HCT116 (cell line): ENCODE measurements at regions not wholly inside any gene's neighbourhood (a gene's known extent, or its start where the extent isn't known, plus 50 kb on each side); places are given as distances from the start of the nearest gene placed in this dataset.

ENCODE experiments used
- ATAC-seq: fragments of 200-7000 bp; cut with Tn5 transposase; 2 replicates; pipeline ENCODE4 v1.9.1; 2020; ENCODE audit warnings: mild to moderate bottlenecking, moderate library complexity
- BruUV-seq: library from RNA; stranded (reverse); fragments of 400-500 nt; replicated peaks from 2 replicates; lab custom pipeline; 2021; lab: Mats Ljungman, UMichigan
- CTCF ChIA-PET: fragments of 300-600 bp; sonication (Branson Sonifier 250); formaldehyde crosslinking; loops from one replicate; lab custom pipeline; 2021; ENCODE audit warnings: antibody characterized with exemption; lab: Charles Lee
- POLR2A ChIA-PET: fragments of 300-600, 350-600 bp; sonication (Branson Sonifier 250); formaldehyde crosslinking; loops from one replicate; lab custom pipeline; 2021; ENCODE audit warnings: antibody characterized with exemption; lab: Charles Lee
- RAD21 ChIA-PET, 2 experiments: fragments of 300-600 bp; sonication (Branson Sonifier 250); formaldehyde crosslinking; loops; one replicate each; lab custom pipeline; 2023; ENCODE audit warnings: low total read pairs in 2 of 2; ENCODE audit not compliant: uncharacterized antibody in 2 of 2, unreplicated experiment in 2 of 2, low non-redundant PET in 1 of 2; lab: Charles Lee
- DNase-seq: peaks from one replicate; pipeline ENCODE4 v3.0.0-alpha.2; 2010; ENCODE audit warnings: low read depth, low spot score
- H2AFZ ChIP-seq: fragments of 200-600 bp; shearing (Covaris generic), sonication (generic); 2 replicates; pipeline ENCODE4 v1.6.1; 2017; ENCODE audit warnings: low read depth, mixed run types, mixed read lengths, antibody characterized with exemption, low read length; ENCODE audit not compliant: poor library complexity, severe bottlenecking
- H3K27ac ChIP-seq: 2 replicates; pipeline ENCODE4 v1.5.1; 2012; ENCODE audit warnings: low read depth, low read length
- H3K27me3 ChIP-seq: fragments of 200-600 bp; sonication (generic); 2 replicates; pipeline ENCODE4 v1.6.1; 2016; ENCODE audit warnings: mixed run types, low read length, mixed read lengths; ENCODE audit not compliant: insufficient read depth
- H3K36me3 ChIP-seq, 2 experiments: fragments of 200-500 bp in 1 of 2; fragments of 200-600 bp in 1 of 2; sonication (Bioruptor generic) in 1 of 2; sonication (generic) in 1 of 2; 2 replicates each; pipeline versions ENCODE4 v1.5.1 to v1.6.1; 2014 to 2016; ENCODE audit warnings: low read length in 2 of 2, inconsistent platforms in 1 of 2, mixed read lengths in 1 of 2, mixed run types in 1 of 2; ENCODE audit not compliant: insufficient read depth in 2 of 2, control insufficient read depth in 1 of 2
- H3K4me1 ChIP-seq, 2 experiments: fragments of 200-600 bp in 1 of 2; sonication (generic) in 1 of 2; 2 replicates each; pipeline versions ENCODE4 v1.5.1 to v1.6.1; 2012 to 2017; ENCODE audit warnings: low read length in 2 of 2, inconsistent platforms in 1 of 2, mild to moderate bottlenecking in 1 of 2, mixed read lengths in 1 of 2, mixed run types in 1 of 2, moderate library complexity in 1 of 2; ENCODE audit not compliant: insufficient read depth in 2 of 2, control insufficient read depth in 1 of 2
- H3K4me2 ChIP-seq: fragments of 200-600 bp; sonication (generic); 2 replicates; pipeline ENCODE4 v1.6.1; 2017; ENCODE audit warnings: mixed run types, low read length, mixed read lengths
- H3K4me3 ChIP-seq, 2 experiments: fragments of 200-600 bp in 1 of 2; sonication (generic) in 1 of 2; replicated peaks in 1 of 2; 2 replicates each; pipeline ENCODE4 v1.5.1; 2011 to 2016; ENCODE audit warnings: low read length in 2 of 2, control low read depth in 1 of 2, low read depth in 1 of 2, mild to moderate bottlenecking in 1 of 2, mixed read lengths in 1 of 2, mixed run types in 1 of 2
- H3K79me2 ChIP-seq: fragments of 200-600 bp; sonication (generic); 2 replicates; pipeline ENCODE4 v1.6.1; 2017; ENCODE audit warnings: mild to moderate bottlenecking, mixed run types, low read length, moderate library complexity, mixed read lengths; ENCODE audit not compliant: insufficient read depth
- H3K9ac ChIP-seq: fragments of 200-600 bp; sonication (generic); 2 replicates; pipeline ENCODE4 v1.6.1; 2016; ENCODE audit warnings: low read length, mixed read lengths
- H3K9me2 ChIP-seq: fragments of 200-600 bp; sonication (generic), shearing (Covaris generic); 2 replicates; pipeline ENCODE4 v1.6.1; 2017; ENCODE audit warnings: mixed run types, mild to moderate bottlenecking, moderate library complexity; ENCODE audit not compliant: insufficient read depth
- H3K9me3 ChIP-seq, 2 experiments: fragments of 200-500 bp in 1 of 2; fragments of 200-600 bp in 1 of 2; sonication (Bioruptor generic) in 1 of 2; sonication (generic) in 1 of 2; 2 replicates each; pipeline ENCODE4 v1.6.1; 2014 to 2017; ENCODE audit warnings: low read length in 2 of 2, mixed read lengths in 2 of 2, inconsistent platforms in 1 of 2, low read depth in 1 of 2, mild to moderate bottlenecking in 1 of 2, mixed run types in 1 of 2, moderate library complexity in 1 of 2; ENCODE audit not compliant: control insufficient read depth in 1 of 2, insufficient read depth in 1 of 2
- H4K20me1 ChIP-seq: fragments of 200-600 bp; sonication (generic), shearing (Covaris generic); 2 replicates; pipeline ENCODE4 v1.6.1; 2017; ENCODE audit warnings: mixed run types, mild to moderate bottlenecking, moderate library complexity; ENCODE audit not compliant: insufficient read depth
- ATF3 ChIP-seq: IDR thresholded peaks from 2 replicates; pipeline ENCODE4 v1.6.1; 2012
- CBX3 ChIP-seq: IDR thresholded peaks from 2 replicates; pipeline ENCODE4 v1.6.1; 2012; ENCODE audit warnings: low read depth
- EGR1 ChIP-seq: IDR thresholded peaks from 2 replicates; pipeline ENCODE4 v1.6.1; 2012; ENCODE audit warnings: low read depth
- EZH2 ChIP-seq: fragments of 200-600 bp; sonication (generic); IDR thresholded peaks from 2 replicates; pipeline ENCODE4 v1.6.1; 2017; ENCODE audit warnings: antibody characterized with exemption, mixed run types
- FOSL1 ChIP-seq: IDR thresholded peaks from 2 replicates; pipeline ENCODE4 v1.6.1; 2012; ENCODE audit warnings: low read depth
- JUND ChIP-seq: IDR thresholded peaks from 2 replicates; pipeline ENCODE4 v1.6.1; 2012
- MAX ChIP-seq: IDR thresholded peaks from 2 replicates; pipeline ENCODE4 v1.6.1; 2012
- POLR2A ChIP-seq: IDR thresholded peaks from 2 replicates; pipeline ENCODE4 v1.7.0; 2011; ENCODE audit warnings: borderline replicate concordance; ENCODE audit not compliant: insufficient read depth, insufficient read length; ENCODE audit errors: extremely low read depth
- RAD21 ChIP-seq: IDR thresholded peaks from 2 replicates; pipeline ENCODE4 v1.6.1; 2012; ENCODE audit warnings: low read depth, mild to moderate bottlenecking
- SIN3A ChIP-seq: IDR thresholded peaks from 2 replicates; pipeline ENCODE4 v1.6.1; 2012; ENCODE audit warnings: low read depth
- SRF ChIP-seq: IDR thresholded peaks from 2 replicates; pipeline ENCODE4 v1.6.1; 2012; ENCODE audit warnings: low read depth
- TCF7L2 ChIP-seq: IDR thresholded peaks from 2 replicates; pipeline ENCODE4 v1.7.0; 2011; ENCODE audit warnings: borderline replicate concordance, inconsistent platforms; ENCODE audit not compliant: insufficient read depth, insufficient read length; ENCODE audit errors: extremely low read depth
- YY1 ChIP-seq: IDR thresholded peaks from 2 replicates; pipeline ENCODE4 v1.6.1; 2011; ENCODE audit warnings: low read length, low read depth, moderate library complexity, mild to moderate bottlenecking; ENCODE audit not compliant: insufficient replicate concordance; ENCODE audit errors: extremely low read depth
- ZFX ChIP-seq: fragments of 450-650 bp; IDR thresholded peaks from 2 replicates; pipeline ENCODE4 v1.6.1; 2017
- intact Hi-C: fragments of 100-400 bp; cut with micrococcal nuclease; formaldehyde crosslinking; loops from 2 replicates; pipeline ENCODE4 v1.10.0; 2022
- TF ChIP-seq, protein P1 (sequence below): IDR thresholded peaks from 2 replicates; pipeline ENCODE4 v1.6.1; 2012; ENCODE audit warnings: low read depth
- TF ChIP-seq, protein P2 (sequence below), 3 experiments: fragments of 200-600 bp in 1 of 3; sonication (generic) in 1 of 3; IDR thresholded peaks in 2 of 3; conservative IDR thresholded peaks in 1 of 3; 2 replicates each; pipeline ENCODE4 v1.5.1; 2012 to 2017; ENCODE audit warnings: low read depth in 2 of 3, low read length in 2 of 3, antibody characterized with exemption in 1 of 3, borderline replicate concordance in 1 of 3, control low read depth in 1 of 3, mild to moderate bottlenecking in 1 of 3, mixed read lengths in 1 of 3, mixed run types in 1 of 3, moderate library complexity in 1 of 3; ENCODE audit not compliant: insufficient read depth in 1 of 3

DNA sequence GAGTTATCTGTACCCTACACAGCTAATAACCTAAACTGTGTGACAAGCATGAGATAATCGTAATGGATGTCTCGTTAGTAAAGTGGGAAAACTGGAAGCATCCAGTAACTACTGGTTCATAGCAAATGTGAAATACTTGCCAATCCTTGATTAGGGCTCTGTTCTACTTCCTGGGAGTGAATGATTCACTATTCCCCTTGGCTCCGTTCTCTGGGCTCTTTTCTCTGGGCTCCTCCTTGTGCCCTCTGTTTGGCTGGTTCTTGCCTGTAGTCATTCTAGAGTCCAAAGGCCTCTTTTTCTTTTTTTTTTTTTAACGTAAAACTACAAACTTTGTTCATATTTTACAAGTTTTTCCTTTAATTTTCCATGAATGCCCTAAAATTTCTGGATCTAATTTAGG, 465.8 kb upstream of the PLXNA2 start:
- no peak for TF ChIP-seq TCF7L2
- no peak for TF ChIP-seq ATF3
- no peak for TF ChIP-seq MAX
- no peak for TF ChIP-seq CBX3
- TF ChIP-seq EZH2 = no peak
- TF ChIP-seq RAD21 = no peak
- TF ChIP-seq ZFX = no peak
- no peak for TF ChIP-seq SRF
- TF ChIP-seq JUND = no peak
- TF ChIP-seq FOSL1 = no peak
- TF ChIP-seq EGR1 = no peak
- TF ChIP-seq YY1 = no peak
- TF ChIP-seq, protein P1, sequence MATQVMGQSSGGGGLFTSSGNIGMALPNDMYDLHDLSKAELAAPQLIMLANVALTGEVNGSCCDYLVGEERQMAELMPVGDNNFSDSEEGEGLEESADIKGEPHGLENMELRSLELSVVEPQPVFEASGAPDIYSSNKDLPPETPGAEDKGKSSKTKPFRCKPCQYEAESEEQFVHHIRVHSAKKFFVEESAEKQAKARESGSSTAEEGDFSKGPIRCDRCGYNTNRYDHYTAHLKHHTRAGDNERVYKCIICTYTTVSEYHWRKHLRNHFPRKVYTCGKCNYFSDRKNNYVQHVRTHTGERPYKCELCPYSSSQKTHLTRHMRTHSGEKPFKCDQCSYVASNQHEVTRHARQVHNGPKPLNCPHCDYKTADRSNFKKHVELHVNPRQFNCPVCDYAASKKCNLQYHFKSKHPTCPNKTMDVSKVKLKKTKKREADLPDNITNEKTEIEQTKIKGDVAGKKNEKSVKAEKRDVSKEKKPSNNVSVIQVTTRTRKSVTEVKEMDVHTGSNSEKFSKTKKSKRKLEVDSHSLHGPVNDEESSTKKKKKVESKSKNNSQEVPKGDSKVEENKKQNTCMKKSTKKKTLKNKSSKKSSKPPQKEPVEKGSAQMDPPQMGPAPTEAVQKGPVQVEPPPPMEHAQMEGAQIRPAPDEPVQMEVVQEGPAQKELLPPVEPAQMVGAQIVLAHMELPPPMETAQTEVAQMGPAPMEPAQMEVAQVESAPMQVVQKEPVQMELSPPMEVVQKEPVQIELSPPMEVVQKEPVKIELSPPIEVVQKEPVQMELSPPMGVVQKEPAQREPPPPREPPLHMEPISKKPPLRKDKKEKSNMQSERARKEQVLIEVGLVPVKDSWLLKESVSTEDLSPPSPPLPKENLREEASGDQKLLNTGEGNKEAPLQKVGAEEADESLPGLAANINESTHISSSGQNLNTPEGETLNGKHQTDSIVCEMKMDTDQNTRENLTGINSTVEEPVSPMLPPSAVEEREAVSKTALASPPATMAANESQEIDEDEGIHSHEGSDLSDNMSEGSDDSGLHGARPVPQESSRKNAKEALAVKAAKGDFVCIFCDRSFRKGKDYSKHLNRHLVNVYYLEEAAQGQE = no peak
- TF ChIP-seq SIN3A = no peak
- TF ChIP-seq, protein P2, sequence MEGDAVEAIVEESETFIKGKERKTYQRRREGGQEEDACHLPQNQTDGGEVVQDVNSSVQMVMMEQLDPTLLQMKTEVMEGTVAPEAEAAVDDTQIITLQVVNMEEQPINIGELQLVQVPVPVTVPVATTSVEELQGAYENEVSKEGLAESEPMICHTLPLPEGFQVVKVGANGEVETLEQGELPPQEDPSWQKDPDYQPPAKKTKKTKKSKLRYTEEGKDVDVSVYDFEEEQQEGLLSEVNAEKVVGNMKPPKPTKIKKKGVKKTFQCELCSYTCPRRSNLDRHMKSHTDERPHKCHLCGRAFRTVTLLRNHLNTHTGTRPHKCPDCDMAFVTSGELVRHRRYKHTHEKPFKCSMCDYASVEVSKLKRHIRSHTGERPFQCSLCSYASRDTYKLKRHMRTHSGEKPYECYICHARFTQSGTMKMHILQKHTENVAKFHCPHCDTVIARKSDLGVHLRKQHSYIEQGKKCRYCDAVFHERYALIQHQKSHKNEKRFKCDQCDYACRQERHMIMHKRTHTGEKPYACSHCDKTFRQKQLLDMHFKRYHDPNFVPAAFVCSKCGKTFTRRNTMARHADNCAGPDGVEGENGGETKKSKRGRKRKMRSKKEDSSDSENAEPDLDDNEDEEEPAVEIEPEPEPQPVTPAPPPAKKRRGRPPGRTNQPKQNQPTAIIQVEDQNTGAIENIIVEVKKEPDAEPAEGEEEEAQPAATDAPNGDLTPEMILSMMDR (IDR thresholded peaks at IDR 0.05 in 2 of 3, conservative IDR thresholded peaks at IDR 0.05 in 1 of 3; ENCODE audit: borderline replicate concordance in 1 of 3, insufficient read depth in 1 of 3, low read depth in 2 of 3, low read length in 2 of 3) = no peak
- no peak for TF ChIP-seq POLR2A
- TF ChIP-seq, all 23 proteins: peak for 0
- no peak for DNase-seq
- ATAC-seq = no peak
- no peak overlapping the region for H3K9ac ChIP-seq
- intact Hi-C loops = no loop called here
- no peaks in the 10 kb centered on the region for H3K9me2 ChIP-seq
- ChIA-PET CTCF (no interaction called here), POLR2A (no interaction called here), RAD21 (no interaction called here)
- H3K4me3 ChIP-seq = no peak overlapping the region
- H3K4me1 ChIP-seq = no peaks in the 10 kb centered on the region
- H3K36me3 ChIP-seq = no peaks in the 10 kb centered on the region
- H3K9me3 ChIP-seq = no peaks in the 10 kb centered on the region
- H3K79me2 ChIP-seq = no peaks in the 10 kb centered on the region
- H3K27me3 ChIP-seq = no peaks in the 10 kb centered on the region
- H3K4me2 ChIP-seq = no peak overlapping the region
- no peak overlapping the region for H3K27ac ChIP-seq
- BruUV-seq = no TSS peak
- H2AFZ ChIP-seq = no peak overlapping the region
- H4K20me1 ChIP-seq = no peaks in the 10 kb centered on the region
